HCT116 (cell line): ENCODE measurements at regions not wholly inside any gene's neighbourhood (a gene's known extent, or its start where the extent isn't known, plus 50 kb on each side); places are given as distances from the start of the nearest gene placed in this dataset.

Experiments
- ATAC-seq: fragments of 200-7000 bp; cut with Tn5 transposase; 2 replicates; pipeline ENCODE4 v1.9.1; 2020; ENCODE audit warnings: mild to moderate bottlenecking, moderate library complexity
- BruUV-seq: library from RNA; stranded (reverse); fragments of 400-500 nt; replicated peaks from 2 replicates; lab custom pipeline; 2021; lab: Mats Ljungman, UMichigan
- CTCF ChIA-PET: fragments of 300-600 bp; sonication (Branson Sonifier 250); formaldehyde crosslinking; loops from one replicate; lab custom pipeline; 2021; ENCODE audit warnings: antibody characterized with exemption; lab: Charles Lee
- POLR2A ChIA-PET: fragments of 300-600, 350-600 bp; sonication (Branson Sonifier 250); formaldehyde crosslinking; loops from one replicate; lab custom pipeline; 2021; ENCODE audit warnings: antibody characterized with exemption; lab: Charles Lee
- RAD21 ChIA-PET, 2 experiments: fragments of 300-600 bp; sonication (Branson Sonifier 250); formaldehyde crosslinking; loops; one replicate each; lab custom pipeline; 2023; ENCODE audit warnings: low total read pairs in 2 of 2; ENCODE audit not compliant: uncharacterized antibody in 2 of 2, unreplicated experiment in 2 of 2, low non-redundant PET in 1 of 2; lab: Charles Lee
- DNase-seq: peaks from one replicate; pipeline ENCODE4 v3.0.0-alpha.2; 2010; ENCODE audit warnings: low read depth, low spot score
- H2AFZ ChIP-seq: fragments of 200-600 bp; shearing (Covaris generic), sonication (generic); 2 replicates; pipeline ENCODE4 v1.6.1; 2017; ENCODE audit warnings: low read depth, mixed run types, mixed read lengths, antibody characterized with exemption, low read length; ENCODE audit not compliant: poor library complexity, severe bottlenecking
- H3K27ac ChIP-seq: 2 replicates; pipeline ENCODE4 v1.5.1; 2012; ENCODE audit warnings: low read depth, low read length
- H3K27me3 ChIP-seq: fragments of 200-600 bp; sonication (generic); 2 replicates; pipeline ENCODE4 v1.6.1; 2016; ENCODE audit warnings: mixed run types, low read length, mixed read lengths; ENCODE audit not compliant: insufficient read depth
- H3K36me3 ChIP-seq, 2 experiments: fragments of 200-500 bp in 1 of 2; fragments of 200-600 bp in 1 of 2; sonication (Bioruptor generic) in 1 of 2; sonication (generic) in 1 of 2; 2 replicates each; pipeline versions ENCODE4 v1.5.1 to v1.6.1; 2014 to 2016; ENCODE audit warnings: low read length in 2 of 2, inconsistent platforms in 1 of 2, mixed read lengths in 1 of 2, mixed run types in 1 of 2; ENCODE audit not compliant: insufficient read depth in 2 of 2, control insufficient read depth in 1 of 2
- H3K4me1 ChIP-seq, 2 experiments: fragments of 200-600 bp in 1 of 2; sonication (generic) in 1 of 2; 2 replicates each; pipeline versions ENCODE4 v1.5.1 to v1.6.1; 2012 to 2017; ENCODE audit warnings: low read length in 2 of 2, inconsistent platforms in 1 of 2, mild to moderate bottlenecking in 1 of 2, mixed read lengths in 1 of 2, mixed run types in 1 of 2, moderate library complexity in 1 of 2; ENCODE audit not compliant: insufficient read depth in 2 of 2, control insufficient read depth in 1 of 2
- H3K4me2 ChIP-seq: fragments of 200-600 bp; sonication (generic); 2 replicates; pipeline ENCODE4 v1.6.1; 2017; ENCODE audit warnings: mixed run types, low read length, mixed read lengths
- H3K4me3 ChIP-seq, 2 experiments: fragments of 200-600 bp in 1 of 2; sonication (generic) in 1 of 2; replicated peaks in 1 of 2; 2 replicates each; pipeline ENCODE4 v1.5.1; 2011 to 2016; ENCODE audit warnings: low read length in 2 of 2, control low read depth in 1 of 2, low read depth in 1 of 2, mild to moderate bottlenecking in 1 of 2, mixed read lengths in 1 of 2, mixed run types in 1 of 2
- H3K79me2 ChIP-seq: fragments of 200-600 bp; sonication (generic); 2 replicates; pipeline ENCODE4 v1.6.1; 2017; ENCODE audit warnings: mild to moderate bottlenecking, mixed run types, low read length, moderate library complexity, mixed read lengths; ENCODE audit not compliant: insufficient read depth
- H3K9ac ChIP-seq: fragments of 200-600 bp; sonication (generic); 2 replicates; pipeline ENCODE4 v1.6.1; 2016; ENCODE audit warnings: low read length, mixed read lengths
- H3K9me2 ChIP-seq: fragments of 200-600 bp; sonication (generic), shearing (Covaris generic); 2 replicates; pipeline ENCODE4 v1.6.1; 2017; ENCODE audit warnings: mixed run types, mild to moderate bottlenecking, moderate library complexity; ENCODE audit not compliant: insufficient read depth
- H3K9me3 ChIP-seq, 2 experiments: fragments of 200-500 bp in 1 of 2; fragments of 200-600 bp in 1 of 2; sonication (Bioruptor generic) in 1 of 2; sonication (generic) in 1 of 2; 2 replicates each; pipeline ENCODE4 v1.6.1; 2014 to 2017; ENCODE audit warnings: low read length in 2 of 2, mixed read lengths in 2 of 2, inconsistent platforms in 1 of 2, low read depth in 1 of 2, mild to moderate bottlenecking in 1 of 2, mixed run types in 1 of 2, moderate library complexity in 1 of 2; ENCODE audit not compliant: control insufficient read depth in 1 of 2, insufficient read depth in 1 of 2
- H4K20me1 ChIP-seq: fragments of 200-600 bp; sonication (generic), shearing (Covaris generic); 2 replicates; pipeline ENCODE4 v1.6.1; 2017; ENCODE audit warnings: mixed run types, mild to moderate bottlenecking, moderate library complexity; ENCODE audit not compliant: insufficient read depth
- ATF3 ChIP-seq: IDR thresholded peaks from 2 replicates; pipeline ENCODE4 v1.6.1; 2012
- CBX3 ChIP-seq: IDR thresholded peaks from 2 replicates; pipeline ENCODE4 v1.6.1; 2012; ENCODE audit warnings: low read depth
- CEBPB ChIP-seq: IDR thresholded peaks from 2 replicates; pipeline ENCODE4 v1.6.1; 2012; ENCODE audit warnings: low read depth
- CTCF ChIP-seq, 3 experiments: fragments of 200-600 bp in 1 of 3; sonication (generic) in 1 of 3; IDR thresholded peaks in 2 of 3; conservative IDR thresholded peaks in 1 of 3; 2 replicates each; pipeline ENCODE4 v1.5.1; 2012 to 2017; ENCODE audit warnings: low read depth in 2 of 3, low read length in 2 of 3, antibody characterized with exemption in 1 of 3, borderline replicate concordance in 1 of 3, control low read depth in 1 of 3, mild to moderate bottlenecking in 1 of 3, mixed read lengths in 1 of 3, mixed run types in 1 of 3, moderate library complexity in 1 of 3; ENCODE audit not compliant: insufficient read depth in 1 of 3
- ELF1 ChIP-seq: IDR thresholded peaks from 2 replicates; pipeline ENCODE4 v1.6.1; 2012; ENCODE audit warnings: low read depth, borderline replicate concordance
- EZH2 ChIP-seq: fragments of 200-600 bp; sonication (generic); IDR thresholded peaks from 2 replicates; pipeline ENCODE4 v1.6.1; 2017; ENCODE audit warnings: antibody characterized with exemption, mixed run types
- EZH2phosphoT487 ChIP-seq: fragments of 200-600 bp; IDR thresholded peaks from 2 replicates; pipeline ENCODE4 v1.6.1; 2018; ENCODE audit warnings: antibody characterized with exemption, borderline replicate concordance
- FOSL1 ChIP-seq: IDR thresholded peaks from 2 replicates; pipeline ENCODE4 v1.6.1; 2012; ENCODE audit warnings: low read depth
- JUND ChIP-seq: IDR thresholded peaks from 2 replicates; pipeline ENCODE4 v1.6.1; 2012
- POLR2A ChIP-seq: IDR thresholded peaks from 2 replicates; pipeline ENCODE4 v1.7.0; 2011; ENCODE audit warnings: borderline replicate concordance; ENCODE audit not compliant: insufficient read depth, insufficient read length; ENCODE audit errors: extremely low read depth
- POLR2AphosphoS5 ChIP-seq: IDR thresholded peaks from 2 replicates; pipeline ENCODE4 v1.6.1; 2011; ENCODE audit warnings: mild to moderate bottlenecking, low read depth, low read length, moderate library complexity
- RAD21 ChIP-seq: IDR thresholded peaks from 2 replicates; pipeline ENCODE4 v1.6.1; 2012; ENCODE audit warnings: low read depth, mild to moderate bottlenecking
- REST ChIP-seq: IDR thresholded peaks from 2 replicates; pipeline ENCODE4 v1.6.1; 2012; ENCODE audit warnings: low read depth
- SIN3A ChIP-seq: IDR thresholded peaks from 2 replicates; pipeline ENCODE4 v1.6.1; 2012; ENCODE audit warnings: low read depth
- SP1 ChIP-seq: IDR thresholded peaks from 2 replicates; pipeline ENCODE4 v1.6.1; 2012; ENCODE audit warnings: low read depth
- SRF ChIP-seq: IDR thresholded peaks from 2 replicates; pipeline ENCODE4 v1.6.1; 2012; ENCODE audit warnings: low read depth
- TCF7L2 ChIP-seq: IDR thresholded peaks from 2 replicates; pipeline ENCODE4 v1.7.0; 2011; ENCODE audit warnings: borderline replicate concordance, inconsistent platforms; ENCODE audit not compliant: insufficient read depth, insufficient read length; ENCODE audit errors: extremely low read depth
- ZBTB33 ChIP-seq: IDR thresholded peaks from 2 replicates; pipeline ENCODE4 v1.6.1; 2011; ENCODE audit warnings: mild to moderate bottlenecking, low read length, moderate library complexity; ENCODE audit not compliant: insufficient replicate concordance; ENCODE audit errors: extremely low read depth
- ZFX ChIP-seq: fragments of 450-650 bp; IDR thresholded peaks from 2 replicates; pipeline ENCODE4 v1.6.1; 2017
- ZNF274 ChIP-seq: fragments of 200-500 bp; sonication (Bioruptor generic); IDR thresholded peaks from 2 replicates; pipeline ENCODE4 v1.6.1; 2014; ENCODE audit warnings: mild to moderate bottlenecking, low read depth, low read length, inconsistent platforms
- intact Hi-C: fragments of 100-400 bp; cut with micrococcal nuclease; formaldehyde crosslinking; loops from 2 replicates; pipeline ENCODE4 v1.10.0; 2022

GRCh38 chr2:198325359-198325758 lies 521.0 kb downstream of the PLCL1 start (continued):
- TF ChIP-seq TCF7L2 (no peak), CTCF (IDR thresholded peaks at IDR 0.05 in 2 of 3, conservative IDR thresholded peaks at IDR 0.05 in 1 of 3; ENCODE audit: borderline replicate concordance in 1 of 3, insufficient read depth in 1 of 3, low read depth in 2 of 3, low read length in 2 of 3) (no peak)
- TF ChIP-seq, all 23 proteins: peak for 0

GRCh38 chr2:198324071-198324470 lies 519.7 kb downstream of the PLCL1 start:
- BruUV-seq = no TSS peak
- ChIA-PET RAD21 (no interaction called here), CTCF (interaction anchor here (1.4 kb wide), 1 partner anchor 9 kb away, joined by 6 read pairs; no protein-coding TSS in a partner anchor), POLR2A (no interaction called here)
- Histone ChIP-seq H3K9ac (no peak overlapping the region), H4K20me1 (no peaks in the 10 kb centered on the region; the same call in 1 of the 2 replicates), H3K9me2 (no peaks in the 10 kb centered on the region), H3K27ac (no peak overlapping the region), H2AFZ (no peak overlapping the region), H3K4me3 (no peak overlapping the region), H3K9me3 (no peaks in the 10 kb centered on the region), H3K4me2 (no peak overlapping the region), H3K36me3 (no peaks in the 10 kb centered on the region), H3K4me1 (no peaks in the 10 kb centered on the region), H3K79me2 (no peaks in the 10 kb centered on the region), H3K27me3 (peaks cover 12% of the 10 kb centered on the region)
- ATAC-seq (no peak), DNase-seq (no peak)
- intact Hi-C loops = no loop called here
- no peak for TF ChIP-seq JUND
- TF ChIP-seq CBX3 = no peak
- TF ChIP-seq EZH2 = no peak
- TF ChIP-seq RAD21 = no peak
- TF ChIP-seq ATF3 = no peak
- TF ChIP-seq EZH2phosphoT487 = no peak
- no peak for TF ChIP-seq ZFX
- no peak for TF ChIP-seq FOSL1
- no peak for TF ChIP-seq SP1
- no peak for TF ChIP-seq ELF1
- no peak for TF ChIP-seq SIN3A
- no peak for TF ChIP-seq SRF
- no peak for TF ChIP-seq ZNF274
- no peak for TF ChIP-seq ZBTB33
- no peak for TF ChIP-seq POLR2AphosphoS5
- no peak for TF ChIP-seq POLR2A
- no peak for TF ChIP-seq CEBPB
- TF ChIP-seq REST = no peak
- TF ChIP-seq, all 23 proteins: peak for 0
